H1 (cell line): ENCODE measurements at regions not wholly inside any gene's neighbourhood (a gene's known extent, or its start where the extent isn't known, plus 50 kb on each side); places are given as distances from the start of the nearest gene placed in this dataset.

Source experiments
- CTCF ChIA-PET: fragments of 300-600 bp; sonication (Branson Sonifier 250); formaldehyde crosslinking; loops from one replicate; lab custom pipeline; 2021; ENCODE audit not compliant: partially characterized antibody; lab: Charles Lee
- POLR2A ChIA-PET: fragments of 300-600 bp; sonication (Branson Sonifier 250); formaldehyde crosslinking; loops from one replicate; lab custom pipeline; 2021; ENCODE audit warnings: inconsistent platforms; ENCODE audit not compliant: partially characterized antibody; lab: Charles Lee
- DNase-seq, 2 experiments: peaks; one replicate each; pipeline versions ENCODE4 v3.0.0 to v3.0.0-alpha.2; 2010 to 2022; ENCODE audit warnings: low spot score in 2 of 2, low read depth in 1 of 2, mixed read lengths in 1 of 2
- FAIRE-seq: peaks from 2 replicates; lab custom pipeline; 2011; peaks lifted over from hg19 to GRCh38; lab: Jason Lieb, UNC
- H2AFZ ChIP-seq: 2 replicates; pipeline ENCODE4 v1.8.1; 2012; ENCODE audit warnings: low read length, inconsistent platforms
- H2AK5ac ChIP-seq: 2 replicates; pipeline ENCODE4 v1.6.1; 2013; ENCODE audit warnings: low read depth, low read length
- H2BK120ac ChIP-seq: replicated peaks from 2 replicates; pipeline ENCODE3; 2013; ENCODE audit warnings: low read depth, low read length, inconsistent platforms
- H2BK12ac ChIP-seq: 2 replicates; pipeline ENCODE4 v1.6.1; 2013; ENCODE audit warnings: low read depth, low read length
- H2BK15ac ChIP-seq: 2 replicates; pipeline ENCODE4 v1.6.1; 2013; ENCODE audit warnings: low read length
- H2BK20ac ChIP-seq: 2 replicates; pipeline ENCODE4 v1.6.1; 2013; ENCODE audit warnings: low read length
- H2BK5ac ChIP-seq: 2 replicates; pipeline ENCODE4 v1.6.1; 2013; ENCODE audit warnings: low read depth, low read length
- H3K14ac ChIP-seq: 2 replicates; pipeline ENCODE4 v1.6.1; 2013; ENCODE audit warnings: inconsistent platforms; ENCODE audit not compliant: insufficient read length
- H3K18ac ChIP-seq: 2 replicates; pipeline ENCODE4 v1.6.1; 2013; ENCODE audit warnings: low read length; ENCODE audit errors: extremely low read depth
- H3K23ac ChIP-seq: 2 replicates; pipeline ENCODE4 v1.6.1; 2013; ENCODE audit warnings: inconsistent platforms; ENCODE audit not compliant: insufficient read length
- H3K23me2 ChIP-seq: 2 replicates; pipeline ENCODE4 v1.6.1; 2013; ENCODE audit warnings: low read depth, low read length
- H3K27ac ChIP-seq: 2 replicates; pipeline ENCODE4 v1.6.1; 2011; ENCODE audit warnings: low read depth, low read length, inconsistent platforms
- H3K27me3 ChIP-seq, 4 experiments: replicated peaks in 1 of 4; 1 replicate in 1 of 4; 2 replicates in 3 of 4; pipeline versions ENCODE4 v1.6.1 to v1.8.1; 2011 to 2013; ENCODE audit warnings: low read length in 3 of 4, mild to moderate bottlenecking in 3 of 4, inconsistent platforms in 2 of 4, mixed read lengths in 2 of 4, moderate library complexity in 1 of 4; ENCODE audit not compliant: control insufficient read depth in 3 of 4, insufficient read depth in 3 of 4; ENCODE audit errors: extremely low read depth in 1 of 4
- H3K36me3 ChIP-seq, 4 experiments: 2 replicates each; pipeline versions ENCODE4 v1.6.1 to v1.8.1; 2011 to 2013; ENCODE audit warnings: mild to moderate bottlenecking in 4 of 4, low read length in 3 of 4, moderate library complexity in 2 of 4, control low read depth in 1 of 4, inconsistent platforms in 1 of 4; ENCODE audit not compliant: insufficient read depth in 4 of 4, control insufficient read depth in 2 of 4
- H3K4ac ChIP-seq: replicated peaks from 2 replicates; pipeline ENCODE3; 2013; ENCODE audit warnings: low read length, low read depth, mixed read lengths, inconsistent platforms; ENCODE audit not compliant: insufficient read length
- H3K4me1 ChIP-seq, 4 experiments: replicated peaks in 1 of 4; 1 replicate in 1 of 4; 2 replicates in 3 of 4; pipeline versions ENCODE4 v1.6.1 to v1.8.1; 2011 to 2013; ENCODE audit warnings: low read length in 3 of 4, inconsistent platforms in 2 of 4, mixed read lengths in 1 of 4; ENCODE audit not compliant: insufficient read depth in 4 of 4, control insufficient read depth in 3 of 4
- H3K4me2 ChIP-seq, 2 experiments: 2 replicates each; pipeline versions ENCODE4 v1.6.1 to v1.8.1; 2011 to 2013; ENCODE audit warnings: low read depth in 2 of 2, low read length in 2 of 2, control low read depth in 1 of 2, inconsistent platforms in 1 of 2, mild to moderate bottlenecking in 1 of 2; ENCODE audit not compliant: insufficient read depth in 1 of 2
- H3K4me3 ChIP-seq, 4 experiments: fragments of 200-600, 300-600 bp in 1 of 4; sonication (generic), shearing (Covaris generic), sonication (Bioruptor Twin) in 1 of 4; 2 replicates each; pipeline versions ENCODE4 v1.5.1 to v1.8.1; 2011 to 2016; ENCODE audit warnings: low read length in 4 of 4, low read depth in 3 of 4, control low read depth in 2 of 4, inconsistent platforms in 2 of 4, mild to moderate bottlenecking in 2 of 4, mixed read lengths in 1 of 4, moderate library complexity in 1 of 4; ENCODE audit not compliant: insufficient read depth in 2 of 4; ENCODE audit errors: extremely low read depth in 1 of 4
- H3K56ac ChIP-seq: replicated peaks from 2 replicates; pipeline ENCODE3; 2013; ENCODE audit warnings: low read depth, mild to moderate bottlenecking, mixed read lengths, low read length, inconsistent platforms; ENCODE audit not compliant: insufficient read length
- H3K79me1 ChIP-seq: 2 replicates; pipeline ENCODE4 v1.6.1; 2013; ENCODE audit warnings: low read depth, low read length, control low read depth
- H3K79me2 ChIP-seq, 2 experiments: 2 replicates each; pipeline versions ENCODE4 v1.6.1 to v1.8.1; 2012 to 2013; ENCODE audit warnings: low read length in 2 of 2, mild to moderate bottlenecking in 2 of 2, inconsistent platforms in 1 of 2; ENCODE audit not compliant: insufficient read depth in 2 of 2, control insufficient read depth in 1 of 2
- H3K9ac ChIP-seq, 4 experiments: replicated peaks in 1 of 4; 1 replicate in 1 of 4; 2 replicates in 3 of 4; pipeline versions ENCODE4 v1.6.1 to v1.8.1; 2011 to 2013; ENCODE audit warnings: low read depth in 3 of 4, low read length in 3 of 4, control low read depth in 2 of 4, mild to moderate bottlenecking in 2 of 4, moderate library complexity in 2 of 4, inconsistent platforms in 1 of 4; ENCODE audit errors: extremely low read depth in 1 of 4
- H3K9me3 ChIP-seq, 2 experiments: 2 replicates each; pipeline versions ENCODE4 v1.6.1 to v1.8.1; 2012 to 2013; ENCODE audit warnings: mild to moderate bottlenecking in 2 of 2, moderate library complexity in 2 of 2, control low read depth in 1 of 2, inconsistent platforms in 1 of 2, low read depth in 1 of 2, low read length in 1 of 2, mixed read lengths in 1 of 2; ENCODE audit not compliant: insufficient read depth in 2 of 2
- H4K20me1 ChIP-seq, 2 experiments: replicated peaks in 1 of 2; 2 replicates each; pipeline versions ENCODE3 to v1.8.1; 2011 to 2013; ENCODE audit warnings: inconsistent platforms in 2 of 2, low read length in 2 of 2, mild to moderate bottlenecking in 1 of 2; ENCODE audit not compliant: insufficient read depth in 2 of 2, control insufficient read depth in 1 of 2
- H4K5ac ChIP-seq: 2 replicates; pipeline ENCODE4 v1.6.1; 2013; ENCODE audit warnings: low read length, low read depth, mixed read lengths, inconsistent platforms; ENCODE audit not compliant: insufficient read length
- H4K8ac ChIP-seq: 2 replicates; pipeline ENCODE4 v1.8.0; 2013; ENCODE audit warnings: mild to moderate bottlenecking, moderate library complexity, low read length, inconsistent platforms; ENCODE audit not compliant: insufficient read depth; ENCODE audit errors: extremely low read depth
- H4K91ac ChIP-seq: replicated peaks from 2 replicates; pipeline ENCODE3; 2013; ENCODE audit warnings: low read length, mixed read lengths, inconsistent platforms; ENCODE audit not compliant: insufficient read length
- ATF3 ChIP-seq: IDR thresholded peaks from 2 replicates; pipeline ENCODE4 v1.6.1; 2011; ENCODE audit warnings: low read depth, mild to moderate bottlenecking, low read length; ENCODE audit not compliant: insufficient read depth
- CBX8 ChIP-seq: fragments of 300-800, 300-1000 bp; sonication (generic); IDR thresholded peaks from 2 replicates; pipeline ENCODE4 v1.7.1; 2016; ENCODE audit warnings: low read depth, low read length, borderline replicate concordance
- EGR1 ChIP-seq: IDR thresholded peaks from 2 replicates; pipeline ENCODE4 v1.6.1; 2011; ENCODE audit warnings: low read depth, low read length, borderline replicate concordance
- WGBS, 2 experiments: shearing (Covaris generic) in 1 of 2; methylation state at CpG; one replicate each; pipeline versions ENCODE4 v1.1.6 to v1.1.7; 2013 to 2015; ENCODE audit warnings: low lambda C conversion rate in 2 of 2, mixed read lengths in 2 of 2, inconsistent platforms in 1 of 2, low coverage in 1 of 2, missing lambda C conversion rate in 1 of 2; ENCODE audit not compliant: insufficient replicate concordance in 2 of 2, insufficient coverage in 1 of 2, insufficient read length in 1 of 2; ENCODE audit errors: extremely low coverage in 1 of 2, missing lambda C conversion rate in 1 of 2; 5-methylcytosine and 5-hydroxymethylcytosine counted together

DNA sequence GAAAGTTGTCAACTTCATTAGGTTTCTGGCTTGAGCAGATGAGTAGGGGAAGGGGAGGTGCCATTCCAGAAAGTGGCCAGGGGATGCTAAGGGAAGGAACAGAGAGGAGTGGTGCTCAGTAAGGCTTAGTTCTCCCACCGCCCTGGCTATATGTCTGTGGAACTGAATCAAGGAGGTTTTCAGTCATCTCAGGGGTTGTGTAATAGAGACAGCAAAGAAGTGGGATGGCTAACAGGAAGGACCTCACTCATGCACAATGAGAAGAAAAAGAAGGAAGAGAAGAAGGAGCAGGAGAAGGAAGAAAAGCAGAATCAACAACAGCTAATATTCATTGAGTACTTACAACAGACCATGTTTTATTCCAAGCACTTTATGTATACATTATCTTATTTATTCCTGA lies 368.7 kb downstream of the MID1IP1 start:
- no peaks in the 10 kb centered on the region for H3K36me3 ChIP-seq
- H3K27ac ChIP-seq, result no peak overlapping the region
- no CpG with 5 or more reads among the region's 1 CpG for WGBS, 2 experiments
- no peak overlapping the region for H3K4ac ChIP-seq
- CTCF ChIA-PET, result no interaction called here
- H2AK5ac ChIP-seq, result no peak overlapping the region
- no peak overlapping the region for H2BK12ac ChIP-seq
- no peak overlapping the region for H2BK120ac ChIP-seq
- no peaks in the 10 kb centered on the region for H3K27me3 ChIP-seq
- no peaks in the 10 kb centered on the region for H3K79me2 ChIP-seq
- H4K5ac ChIP-seq, result no peak overlapping the region
- no peak overlapping the region for H3K23ac ChIP-seq
- no peaks in the 10 kb centered on the region for H4K20me1 ChIP-seq
- no peak overlapping the region for H3K9ac ChIP-seq
- no peak overlapping the region for H3K4me3 ChIP-seq
- H3K56ac ChIP-seq, result no peak overlapping the region
- H3K9me3 ChIP-seq, result no peaks in the 10 kb centered on the region
- no peaks in the 10 kb centered on the region for H3K79me1 ChIP-seq
- H4K8ac ChIP-seq, result no peak overlapping the region
- no peak overlapping the region for H4K91ac ChIP-seq
- POLR2A ChIA-PET, result no interaction called here
- no peaks in the 10 kb centered on the region for H3K23me2 ChIP-seq
- H3K14ac ChIP-seq, result no peak overlapping the region
- FAIRE-seq, result no peak
- no peaks in the 10 kb centered on the region for H3K4me1 ChIP-seq
- H2BK15ac ChIP-seq, result no peak overlapping the region
- H2BK5ac ChIP-seq, result no peak overlapping the region
- no peak overlapping the region for H3K18ac ChIP-seq
- no peak for DNase-seq
- no peak overlapping the region for H3K4me2 ChIP-seq
- H2AFZ ChIP-seq, result no peak overlapping the region
- H2BK20ac ChIP-seq, result no peak overlapping the region
- TF ChIP-seq CBX8, result no peak
- TF ChIP-seq ATF3, result no peak
- no peak for TF ChIP-seq EGR1
